CD8-positive, alpha-beta memory T cell (primary cell): ENCODE measurements at regions not wholly inside any gene's neighbourhood (a gene's known extent, or its start where the extent isn't known, plus 50 kb on each side); places are given as distances from the start of the nearest gene placed in this dataset.
"Not testable (repeated sequence)": the region's sequence is repeated elsewhere in the genome, so short reads cannot be mapped to it uniquely, and the experiment has no call there.

ENCODE experiments used
- CTCF ChIA-PET: fragments of 350-600 bp; sonication (Branson Sonifier 250); formaldehyde crosslinking; loops from one replicate; lab custom pipeline; 2021; ENCODE audit warnings: antibody characterized with exemption; lab: Charles Lee
- POLR2A ChIA-PET: fragments of 350-600 bp; sonication (Branson Sonifier 250); formaldehyde crosslinking; loops from one replicate; lab custom pipeline; 2021; ENCODE audit warnings: antibody characterized with exemption; lab: Charles Lee
- DNase-seq, 5 donors: peaks; one replicate each; pipeline versions ENCODE4 v3.0.0 to v3.0.0-alpha.2; 2020 to 2022; ENCODE audit warnings: mixed read lengths in 1 of 5
- H3K27ac ChIP-seq: one replicate; pipeline ENCODE4 v1.7.0; 2013; ENCODE audit warnings: low read depth, mild to moderate bottlenecking, low read length, moderate library complexity
- H3K27me3 ChIP-seq: 2 replicates; pipeline ENCODE4 v1.7.0; 2013; ENCODE audit warnings: low read length, mild to moderate bottlenecking; ENCODE audit not compliant: insufficient read depth, poor library complexity, severe bottlenecking
- H3K36me3 ChIP-seq: 2 replicates; pipeline ENCODE4 v1.7.0; 2013; ENCODE audit warnings: mild to moderate bottlenecking, low read length, moderate library complexity; ENCODE audit not compliant: insufficient read depth
- H3K4me1 ChIP-seq: 2 replicates; pipeline ENCODE4 v1.7.0; 2013; ENCODE audit warnings: mild to moderate bottlenecking, low read length, moderate library complexity; ENCODE audit not compliant: insufficient read depth
- H3K4me3 ChIP-seq: 2 replicates; pipeline ENCODE4 v1.7.0; 2013; ENCODE audit warnings: mild to moderate bottlenecking, low read length
- H3K9me3 ChIP-seq: 2 replicates; pipeline ENCODE4 v1.7.0; 2013; ENCODE audit warnings: mild to moderate bottlenecking, low read length
- H3K27ac Mint-ChIP-seq, 8 donors: one replicate each; pipeline ENCODE4 v1.8.0; 2020 to 2021; ENCODE audit warnings: mixed read lengths in 8 of 8, mild to moderate bottlenecking in 6 of 8, inconsistent platforms in 3 of 8, moderate library complexity in 3 of 8
- H3K27me3 Mint-ChIP-seq, 2 donors: one replicate each; pipeline ENCODE4 v1.8.0; 2020 to 2021; ENCODE audit warnings: mixed read lengths in 2 of 2, mild to moderate bottlenecking in 1 of 2, moderate library complexity in 1 of 2
- H3K36me3 Mint-ChIP-seq, 3 donors: one replicate each; pipeline ENCODE4 v1.8.0; 2020 to 2021; ENCODE audit warnings: mixed read lengths in 3 of 3, inconsistent platforms in 1 of 3, mild to moderate bottlenecking in 1 of 3
- H3K4me1 Mint-ChIP-seq, 3 donors: one replicate each; pipeline ENCODE4 v1.8.0; 2020 to 2021; ENCODE audit warnings: mixed read lengths in 3 of 3, inconsistent platforms in 1 of 3, mild to moderate bottlenecking in 1 of 3
- H3K4me3 Mint-ChIP-seq, 7 donors: one replicate each; pipeline ENCODE4 v1.8.0; 2020 to 2021; ENCODE audit warnings: mixed read lengths in 7 of 7, mild to moderate bottlenecking in 6 of 7, moderate library complexity in 4 of 7, inconsistent platforms in 2 of 7
- H3K9me3 Mint-ChIP-seq, 5 donors: one replicate each; pipeline ENCODE4 v1.8.0; 2020 to 2022; ENCODE audit warnings: mixed read lengths in 5 of 5, mild to moderate bottlenecking in 3 of 5, moderate library complexity in 2 of 5, inconsistent platforms in 1 of 5

GRCh38 chr13:44309794-44310757, 63.5 kb upstream of the SERP2 start:
- POLR2A ChIA-PET: no interaction called here
- Mint-ChIP-seq H3K4me1 (no peaks in the 10 kb centered on the region), H3K9me3 (no peaks in the 10 kb centered on the region), H3K27ac (no peak overlapping the region), H3K36me3 (no peaks in the 10 kb centered on the region), H3K27me3 (peaks cover 5 to 35% of the 10 kb centered on the region in 2 donors), H3K4me3 (no peak overlapping the region)
- CTCF ChIA-PET: no interaction called here
- no peak for DNase-seq
- Histone ChIP-seq H3K36me3 (no peaks in the 10 kb centered on the region), H3K27me3 (no peaks in the 10 kb centered on the region), H3K4me1 (peaks cover 13% of the 10 kb centered on the region), H3K9me3 (no peaks in the 10 kb centered on the region), H3K4me3 (no peak overlapping the region), H3K27ac (no peak overlapping the region)

- no peaks in the 10 kb centered on the region for H3K36me3 Mint-ChIP-seq
- H3K4me3 ChIP-seq: no peak overlapping the region
- peaks cover 9% of the 10 kb centered on the region for H3K4me1 ChIP-seq
- peaks cover 5 to 30% of the 10 kb centered on the region in 2 donors for H3K27me3 Mint-ChIP-seq
- no peak overlapping the region for H3K4me3 Mint-ChIP-seq
- peak overlapping the region in 1 of 8 donors; percentile 34 for H3K27ac Mint-ChIP-seq
- ChIA-PET POLR2A (no interaction called here), CTCF (no interaction called here)
- H3K27me3 ChIP-seq: no peaks in the 10 kb centered on the region
- no peaks in the 10 kb centered on the region for H3K36me3 ChIP-seq
- no peaks in the 10 kb centered on the region for H3K4me1 Mint-ChIP-seq
- H3K9me3 Mint-ChIP-seq: no peaks in the 10 kb centered on the region
- H3K27ac ChIP-seq: no peak overlapping the region
- DNase-seq: no peak
- no peaks in the 10 kb centered on the region for H3K9me3 ChIP-seq
Observed at GRCh38 chr13:44311011-44311780, 62.4 kb upstream of the SERP2 start.

- Histone ChIP-seq H3K4me3 (no peak overlapping the region), H3K27ac (no peak overlapping the region), H3K9me3 (no peaks in the 10 kb centered on the region), H3K27me3 (no peaks in the 10 kb centered on the region), H3K36me3 (no peaks in the 10 kb centered on the region), H3K4me1 (no peaks in the 10 kb centered on the region)
- no peak for DNase-seq
- no peaks in the 10 kb centered on the region for H3K4me1 Mint-ChIP-seq
- POLR2A ChIA-PET: no interaction called here
- CTCF ChIA-PET: no interaction called here
- no peaks in the 10 kb centered on the region for H3K36me3 Mint-ChIP-seq
- H3K9me3 Mint-ChIP-seq: no peaks in the 10 kb centered on the region
- no peak overlapping the region for H3K27ac Mint-ChIP-seq
- no peak overlapping the region for H3K4me3 Mint-ChIP-seq
- peaks cover 5 to 30% of the 10 kb centered on the region in 2 donors for H3K27me3 Mint-ChIP-seq
Observed at GRCh38 chr13:44312131-44312530, 61.5 kb upstream of the SERP2 start.

- H3K4me3 Mint-ChIP-seq: no peak overlapping the region
- no peaks in the 10 kb centered on the region for H3K4me1 ChIP-seq
- H3K27me3 Mint-ChIP-seq: peaks cover 4 to 32% of the 10 kb centered on the region in 2 donors
- no peaks in the 10 kb centered on the region for H3K9me3 ChIP-seq
- CTCF ChIA-PET: interaction anchor here (0.6 kb wide), 1 partner anchor 802 kb away, joined by 3 read pairs; no protein-coding TSS in a partner anchor
- H3K27ac Mint-ChIP-seq: no peak overlapping the region
- no peak for DNase-seq
- H3K9me3 Mint-ChIP-seq: no peaks in the 10 kb centered on the region
- H3K36me3 ChIP-seq: no peaks in the 10 kb centered on the region
- no peaks in the 10 kb centered on the region for H3K4me1 Mint-ChIP-seq
- H3K4me3 ChIP-seq: no peak overlapping the region
- POLR2A ChIA-PET: no interaction called here
- H3K27me3 ChIP-seq: no peaks in the 10 kb centered on the region
- no peaks in the 10 kb centered on the region for H3K36me3 Mint-ChIP-seq
- H3K27ac ChIP-seq: no peak overlapping the region
Observed at GRCh38 chr13:44312834-44313551, 60.6 kb upstream of the SERP2 start.

GRCh38 chr13:44313674-44314073, 60.0 kb upstream of the SERP2 start:
- Histone ChIP-seq H3K4me1 (no peaks in the 10 kb centered on the region), H3K27me3 (no peaks in the 10 kb centered on the region), H3K4me3 (no peak overlapping the region), H3K27ac (no peak overlapping the region), H3K9me3 (no peaks in the 10 kb centered on the region), H3K36me3 (no peaks in the 10 kb centered on the region)
- Mint-ChIP-seq H3K4me1 (no peaks in the 10 kb centered on the region), H3K4me3 (no peak overlapping the region), H3K27ac (no peak overlapping the region), H3K9me3 (no peaks in the 10 kb centered on the region), H3K27me3 (peaks cover 3 to 32% of the 10 kb centered on the region in 2 donors), H3K36me3 (no peaks in the 10 kb centered on the region)
- POLR2A ChIA-PET: no interaction called here
- CTCF ChIA-PET: interaction anchor here (0.6 kb wide), 1 partner anchor 801 kb away, joined by 3 read pairs; no protein-coding TSS in a partner anchor
- no peak for DNase-seq

GRCh38 chr13:44314160-44314559, 59.5 kb upstream of the SERP2 start:
- H3K36me3 ChIP-seq, H3K9me3 Mint-ChIP-seq, CTCF ChIA-PET, H3K4me3 Mint-ChIP-seq, H3K9me3 ChIP-seq, H3K4me3 ChIP-seq, H3K36me3 Mint-ChIP-seq, POLR2A ChIA-PET, DNase-seq, H3K4me1 ChIP-seq, H3K27ac Mint-ChIP-seq, H3K27me3 ChIP-seq, H3K27ac ChIP-seq, H3K4me1 Mint-ChIP-seq: not testable (repeated sequence)
- H3K27me3 Mint-ChIP-seq: peaks cover 3 to 32% of the 10 kb centered on the region in 2 donors

GRCh38 chr13:44317752-44318151, 55.9 kb upstream of the SERP2 start:
- no peak overlapping the region for H3K4me3 ChIP-seq
- no peak for DNase-seq
- H3K27me3 ChIP-seq: no peaks in the 10 kb centered on the region
- CTCF ChIA-PET: interaction anchor here (1.7 kb wide), 1 partner anchor 22 kb away, joined by 3 read pairs; no protein-coding TSS in a partner anchor
- Mint-ChIP-seq H3K36me3 (no peaks in the 10 kb centered on the region), H3K27ac (no peak overlapping the region), H3K4me1 (no peaks in the 10 kb centered on the region), H3K27me3 (peaks cover 0 to 26% of the 10 kb centered on the region in 2 donors), H3K4me3 (no peak overlapping the region), H3K9me3 (peaks cover 0 to 3% (median 0%) of the 10 kb centered on the region in 5 donors)
- H3K9me3 ChIP-seq: no peaks in the 10 kb centered on the region
- H3K27ac ChIP-seq: no peak overlapping the region
- POLR2A ChIA-PET: no interaction called here
- no peaks in the 10 kb centered on the region for H3K4me1 ChIP-seq
- H3K36me3 ChIP-seq: no peaks in the 10 kb centered on the region
